Fibroblast of pulmonary artery (primary cell): ENCODE measurements at regions not wholly inside any gene's neighbourhood (a gene's known extent, or its start where the extent isn't known, plus 50 kb on each side); places are given as distances from the start of the nearest gene placed in this dataset.
"Not testable (repeated sequence)": the region's sequence is repeated elsewhere in the genome, so short reads cannot be mapped to it uniquely, and the experiment has no call there.

ENCODE experiments used
- DNase-seq: peaks from one replicate; pipeline ENCODE4 v3.0.0-alpha.2; 2010; ENCODE audit warnings: low read depth
- H3K4me3 ChIP-seq: replicated peaks from 2 replicates; pipeline ENCODE4 v1.5.1; 2011; ENCODE audit warnings: low read depth, mild to moderate bottlenecking, control low read depth, low read length, moderate library complexity
- TF ChIP-seq, protein P1 (sequence below): IDR thresholded peaks from 2 replicates; pipeline ENCODE4 v1.5.1; 2011; ENCODE audit warnings: mild to moderate bottlenecking, control low read depth, low read length, inconsistent platforms; ENCODE audit errors: missing control alignments

- not testable (repeated sequence) for DNase-seq
Observed at GRCh38 chr11:100409267-100409666, 277.8 kb upstream of the ARHGAP42 start.

GRCh38 chr11:100419518-100419917 lies 267.6 kb upstream of the ARHGAP42 start:
- TF ChIP-seq, protein P1, sequence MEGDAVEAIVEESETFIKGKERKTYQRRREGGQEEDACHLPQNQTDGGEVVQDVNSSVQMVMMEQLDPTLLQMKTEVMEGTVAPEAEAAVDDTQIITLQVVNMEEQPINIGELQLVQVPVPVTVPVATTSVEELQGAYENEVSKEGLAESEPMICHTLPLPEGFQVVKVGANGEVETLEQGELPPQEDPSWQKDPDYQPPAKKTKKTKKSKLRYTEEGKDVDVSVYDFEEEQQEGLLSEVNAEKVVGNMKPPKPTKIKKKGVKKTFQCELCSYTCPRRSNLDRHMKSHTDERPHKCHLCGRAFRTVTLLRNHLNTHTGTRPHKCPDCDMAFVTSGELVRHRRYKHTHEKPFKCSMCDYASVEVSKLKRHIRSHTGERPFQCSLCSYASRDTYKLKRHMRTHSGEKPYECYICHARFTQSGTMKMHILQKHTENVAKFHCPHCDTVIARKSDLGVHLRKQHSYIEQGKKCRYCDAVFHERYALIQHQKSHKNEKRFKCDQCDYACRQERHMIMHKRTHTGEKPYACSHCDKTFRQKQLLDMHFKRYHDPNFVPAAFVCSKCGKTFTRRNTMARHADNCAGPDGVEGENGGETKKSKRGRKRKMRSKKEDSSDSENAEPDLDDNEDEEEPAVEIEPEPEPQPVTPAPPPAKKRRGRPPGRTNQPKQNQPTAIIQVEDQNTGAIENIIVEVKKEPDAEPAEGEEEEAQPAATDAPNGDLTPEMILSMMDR: no peak
- H3K4me3 ChIP-seq: no peak overlapping the region
- no peak for DNase-seq

More at GRCh38 chr11:100409267-100409666, 277.8 kb upstream of the ARHGAP42 start:
- H3K4me3 ChIP-seq: not testable (repeated sequence)

DNA sequence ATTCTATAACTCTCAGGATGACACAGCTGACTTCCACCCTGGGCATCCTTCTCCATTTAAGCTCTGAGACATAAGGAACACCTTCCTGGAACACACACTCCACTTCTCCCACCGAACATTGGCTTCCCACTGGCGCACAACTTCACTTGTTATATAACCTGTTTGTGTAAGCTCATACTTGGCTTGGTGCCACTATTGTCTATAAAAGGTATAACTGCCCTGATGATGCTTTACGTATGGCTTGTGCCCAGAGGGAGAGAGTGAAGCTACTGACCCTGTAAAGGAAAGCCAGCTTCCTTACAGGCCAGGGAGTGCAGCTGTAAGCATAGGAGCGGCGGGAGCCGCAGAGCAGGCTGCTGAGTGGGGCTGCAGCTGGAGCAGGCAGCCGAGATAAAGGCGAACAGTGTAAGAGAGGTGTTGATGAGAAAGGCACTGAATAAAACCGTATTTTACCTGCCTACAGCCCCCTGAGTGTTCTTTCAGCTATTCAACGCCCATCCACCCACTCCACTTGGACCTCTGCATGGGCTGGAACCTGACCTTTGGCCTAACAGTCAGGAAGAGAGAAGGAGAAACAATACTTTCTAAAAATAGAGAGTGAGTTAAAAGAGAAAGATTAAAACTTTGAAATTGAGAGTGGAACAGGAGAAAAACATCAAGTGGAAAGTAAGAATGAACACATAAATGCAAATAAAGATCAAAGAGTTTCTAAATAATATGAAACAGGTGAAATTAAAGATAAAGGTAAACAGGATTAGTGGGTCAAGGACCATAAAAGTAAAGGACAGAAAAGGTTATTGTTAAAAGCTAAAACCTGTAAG lies 252.1 kb upstream of the ARHGAP42 start:
- no peak overlapping the region for H3K4me3 ChIP-seq
- TF ChIP-seq, protein P1: no peak

GRCh38 chr11:100438376-100438775 lies 248.7 kb upstream of the ARHGAP42 start:
- no peak for DNase-seq
- no peak overlapping the region for H3K4me3 ChIP-seq
- TF ChIP-seq, protein P1: no peak

More for the DNA sequence above, 252.1 kb upstream of the ARHGAP42 start:
- DNase-seq: no peak

GRCh38 chr11:100441086-100441485 lies 246.0 kb upstream of the ARHGAP42 start:
- no peak for DNase-seq
- H3K4me3 ChIP-seq: no peak overlapping the region
- TF ChIP-seq, protein P1: no peak

- no peak overlapping the region for H3K4me3 ChIP-seq
- DNase-seq: no peak
- TF ChIP-seq, protein P1: no peak
Observed at GRCh38 chr11:100442017-100442416, 245.1 kb upstream of the ARHGAP42 start.

DNA sequence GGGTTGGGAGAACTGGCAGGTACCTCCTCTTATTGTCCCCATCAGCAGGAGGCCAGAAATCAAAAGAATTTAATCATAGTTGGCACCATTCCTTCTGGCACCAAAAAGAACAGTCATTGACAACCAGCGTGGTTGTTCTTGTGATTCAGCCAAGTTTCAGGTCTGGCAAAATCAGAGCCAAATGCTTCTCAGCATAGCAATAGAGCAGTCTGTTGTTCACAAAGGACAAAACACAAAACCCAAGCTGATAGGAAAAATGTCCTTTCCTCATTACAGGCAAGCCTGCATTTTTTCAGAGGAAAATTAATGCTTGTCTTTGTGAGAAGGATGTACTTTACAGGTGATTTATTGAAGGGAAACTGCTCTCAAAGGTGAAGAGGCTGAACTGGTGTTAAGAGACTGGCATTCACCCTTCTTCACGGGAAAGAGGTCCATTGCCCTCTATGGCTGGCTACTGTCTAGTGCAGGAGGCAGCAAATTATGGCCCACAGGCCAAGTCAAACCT lies 241.8 kb upstream of the ARHGAP42 start:
- H3K4me3 ChIP-seq: no peak overlapping the region
- DNase-seq: peak; percentile 23
- TF ChIP-seq, protein P1: no peak

DNA sequence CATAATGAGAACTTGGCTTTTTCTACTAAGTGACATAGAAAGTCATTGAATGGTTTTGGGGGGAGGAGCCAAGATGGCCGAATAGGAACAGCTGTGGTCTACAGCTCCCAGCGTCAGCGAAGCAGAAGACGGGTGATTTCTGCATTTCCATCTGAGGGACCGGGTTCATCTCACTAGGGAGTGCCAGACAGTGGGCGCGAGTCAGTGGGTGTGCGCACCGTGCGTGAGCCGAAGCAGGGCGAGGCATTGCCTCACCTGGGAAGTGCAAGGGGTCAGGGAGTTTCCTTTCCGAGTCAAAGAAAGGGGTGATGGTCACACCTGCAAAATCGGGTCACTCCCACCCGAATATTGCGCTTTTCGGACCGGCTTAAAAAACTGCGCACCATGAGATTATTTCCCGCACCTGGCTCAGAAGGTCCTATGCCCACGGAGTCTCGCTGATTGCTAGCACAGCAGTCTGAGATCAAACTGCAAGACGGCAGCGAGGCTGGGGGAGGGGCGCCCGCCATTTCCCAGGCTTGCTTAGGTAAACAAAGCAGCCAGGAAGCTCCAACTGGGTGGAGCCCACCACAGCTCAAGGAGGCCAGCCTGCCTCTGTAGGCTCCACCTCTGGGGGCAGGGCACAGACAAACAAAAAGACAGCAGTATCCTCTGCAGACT lies 235.2 kb upstream of the ARHGAP42 start:
- not testable (repeated sequence) for H3K4me3 ChIP-seq, DNase-seq
